Erythroblast (primary cell): ENCODE measurements at regions not wholly inside any gene's neighbourhood (a gene's known extent, or its start where the extent isn't known, plus 50 kb on each side); places are given as distances from the start of the nearest gene placed in this dataset.

ENCODE experiments used
- GATA1 ChIP-seq: IDR thresholded peaks from 2 replicates; pipeline ENCODE4 v1.6.1; 2011; ENCODE audit warnings: low read depth, mild to moderate bottlenecking, control low read depth, low read length, moderate library complexity
- POLR2A ChIP-seq: IDR thresholded peaks from 2 replicates; pipeline ENCODE4 v1.6.1; 2011; ENCODE audit warnings: mild to moderate bottlenecking, low read length

DNA sequence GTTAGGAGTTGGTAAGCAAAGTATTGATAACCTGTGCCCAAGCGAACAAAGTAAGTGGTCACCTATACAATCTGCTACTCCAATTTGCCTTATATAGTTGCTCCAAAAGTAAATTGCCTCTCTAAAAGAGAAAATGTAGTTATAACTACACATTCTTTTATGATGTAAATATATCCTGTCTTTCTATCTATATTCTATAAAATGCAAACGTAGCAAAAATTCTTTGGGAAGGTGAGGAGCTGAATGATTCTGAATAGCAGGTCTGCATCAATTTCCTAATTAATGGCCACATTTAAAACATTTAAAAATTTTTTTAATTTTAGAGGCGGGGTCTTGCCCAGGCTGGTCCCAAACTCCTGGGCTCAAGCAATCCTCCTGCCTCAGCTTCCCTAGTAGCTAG lies 64.2 kb upstream of the ASIP start:
- no peak for TF ChIP-seq POLR2A
- TF ChIP-seq GATA1: no peak
